Astrocyte of the cerebellum (primary cell): ENCODE measurements at regions not wholly inside any gene's neighbourhood (a gene's known extent, or its start where the extent isn't known, plus 50 kb on each side); places are given as distances from the start of the nearest gene placed in this dataset.

ENCODE experiments used
- DNase-seq: peaks from one replicate; pipeline ENCODE4 v3.0.0-alpha.2; 2011; ENCODE audit warnings: low read depth
- H3K4me3 ChIP-seq: 2 replicates; pipeline ENCODE4 v1.5.1; 2011; ENCODE audit warnings: mild to moderate bottlenecking, low read depth, low read length, moderate library complexity
- CTCF ChIP-seq: IDR thresholded peaks from 2 replicates; pipeline ENCODE4 v1.5.1; 2012; ENCODE audit warnings: low read length, low read depth, moderate library complexity, mild to moderate bottlenecking; ENCODE audit errors: missing control alignments
- in situ Hi-C: cut with HindIII; loops from 2 replicates; pipeline ENCODE4 v1.10.0; 2017; ENCODE audit warnings: low sequenced_read_pairs

- in situ Hi-C loops, result no loop called here
- TF ChIP-seq CTCF, result no peak
- H3K4me3 ChIP-seq, result no peak overlapping the region
- peak; percentile 23 for DNase-seq
Observed at GRCh38 chr16:72371307-72372086, 199.5 kb upstream of the PMFBP1 start.

GRCh38 chr16:72369274-72369673 lies 197.3 kb upstream of the PMFBP1 start:
- no peak overlapping the region for H3K4me3 ChIP-seq
- DNase-seq, result no peak
- TF ChIP-seq CTCF, result no peak
- in situ Hi-C loops, result no loop called here

- no peak overlapping the region for H3K4me3 ChIP-seq
- in situ Hi-C loops, result no loop called here
- DNase-seq, result no peak
- TF ChIP-seq CTCF, result no peak
Observed at GRCh38 chr16:72367851-72368250, 195.9 kb upstream of the PMFBP1 start.

- TF ChIP-seq CTCF, result no peak
- in situ Hi-C loops, result no loop called here
- H3K4me3 ChIP-seq, result no peak overlapping the region
- peak; percentile 43 for DNase-seq
Observed at GRCh38 chr16:72362973-72363372, 191.0 kb upstream of the PMFBP1 start.

- in situ Hi-C loops, result no loop called here
- no peak for DNase-seq
- no peak overlapping the region for H3K4me3 ChIP-seq
- TF ChIP-seq CTCF, result no peak
Observed at GRCh38 chr16:72362476-72362875, 190.5 kb upstream of the PMFBP1 start.

GRCh38 chr16:72357910-72358309 lies 186.0 kb upstream of the PMFBP1 start:
- no peak for DNase-seq
- no peak overlapping the region for H3K4me3 ChIP-seq
- TF ChIP-seq CTCF, result no peak
- in situ Hi-C loops, result no loop called here
